ENCODE measurements at regions not wholly inside any gene's neighbourhood (a gene's known extent, or its start where the extent isn't known, plus 50 kb on each side); places are given as distances from the start of the nearest gene placed in this dataset.

- no TSS peak for BruUV-seq (replicated peaks)
- H2BK5ac ChIP-seq (ENCODE audit: low read depth, low read length, poor library complexity, severe bottlenecking), result no peak overlapping the region
- H3K9ac ChIP-seq (ENCODE audit: low read depth, low read length), result no peak overlapping the region
- no peak overlapping the region for H4K91ac ChIP-seq (ENCODE audit: insufficient read depth, low read depth, low read length)
- no peaks in the 10 kb centered on the region for H3K36me3 ChIP-seq (ENCODE audit: control insufficient read depth, insufficient read depth, low read length)
- peak; percentile 40 for ATAC-seq (ENCODE audit: low read depth)
- H3K23ac ChIP-seq (ENCODE audit: low read depth, low read length), result no peak overlapping the region
- no peak overlapping the region for H3K4me2 ChIP-seq (ENCODE audit: low read depth, low read length)
- H2BK120ac ChIP-seq (ENCODE audit: low read depth, low read length), result no peak overlapping the region
- no peak overlapping the region for H2AFZ ChIP-seq (replicated peaks; ENCODE audit: low read length, poor library complexity)
- DNase-seq, result peak; percentile 33
- dilution Hi-C loops (cut with HindIII; ENCODE audit: low sequenced_read_pairs, unreplicated experiment) (no loop called here), in situ Hi-C loops (cut with MboI; ENCODE audit: low sequenced_read_pairs) (no loop called here), intact Hi-C loops (cut with micrococcal nuclease) (no loop called here)
- H2BK20ac ChIP-seq (ENCODE audit: low read depth, low read length), result no peak overlapping the region
- H3K18ac ChIP-seq (ENCODE audit: low read depth, low read length), result no peak overlapping the region
- H4K8ac ChIP-seq (ENCODE audit: low read depth in 2 of 2, low read length in 2 of 2), result no peak overlapping the region
- H3K9me3 ChIP-seq (ENCODE audit: control insufficient read depth, insufficient read depth, low read length), result peaks cover 2% of the 10 kb centered on the region; the same call in 1 of the 2 replicates
- H2AK5ac ChIP-seq (ENCODE audit: low read depth, low read length), result no peak overlapping the region
- H2AK9ac ChIP-seq (replicated peaks; ENCODE audit: low read depth, low read length, poor library complexity), result no peak overlapping the region
- H2BK15ac ChIP-seq (ENCODE audit: low read depth, low read length), result no peak overlapping the region
- H4K20me1 ChIP-seq (ENCODE audit: insufficient read depth, low read length), result no peaks in the 10 kb centered on the region
- no peaks in the 10 kb centered on the region for H3K79me1 ChIP-seq (ENCODE audit: low read depth in 1 of 2, low read length in 2 of 2)
- H3K56ac ChIP-seq (ENCODE audit: extremely low read depth, insufficient read depth, low read length), result no peak overlapping the region
- H3K4me1 ChIP-seq (ENCODE audit: control insufficient read depth, insufficient read depth, low read length), result no peaks in the 10 kb centered on the region
- H3K27me3 ChIP-seq (ENCODE audit: control insufficient read depth, insufficient read depth, low read length), result no peaks in the 10 kb centered on the region
- H4K5ac ChIP-seq (ENCODE audit: low read depth, low read length), result no peak overlapping the region
- ChIA-PET POLR2A (ENCODE audit: unreplicated experiment) (no interaction called here), CTCF (no interaction called here)
- H3K4me3 ChIP-seq (ENCODE audit: insufficient read depth, low read depth, low read length), result no peak overlapping the region
- no peak for TF ChIP-seq RCOR1 (IDR thresholded peaks at IDR 0.05; ENCODE audit: insufficient replicate concordance, low read length)
- TF ChIP-seq CEBPB (IDR thresholded peaks at IDR 0.05; ENCODE audit: low read depth, low read length), result 0 out of 2 replicates have a peak, but pooled peaks have one; percentile 28
- TF ChIP-seq MAFK (IDR thresholded peaks at IDR 0.05; ENCODE audit: low read depth, low read length), result no peak
- TF ChIP-seq MXI1 (IDR thresholded peaks at IDR 0.05; ENCODE audit: borderline replicate concordance, low read depth, low read length), result no peak
- TF ChIP-seq FOS (IDR thresholded peaks at IDR 0.05; ENCODE audit: low read depth, low read length), result no peak
- no peak overlapping the region for H3K14ac ChIP-seq (replicated peaks; ENCODE audit: low read depth, low read length)
- no peak overlapping the region for H3K27ac ChIP-seq (ENCODE audit: insufficient read depth, low read length)
- H3K9me1 ChIP-seq (ENCODE audit: insufficient read depth, low read length), result no peaks in the 10 kb centered on the region
- H3K4ac ChIP-seq (ENCODE audit: low read depth, low read length), result no peak overlapping the region
- no CpG with 5 or more reads among the region's 1 CpG for WGBS, 2 experiments (ENCODE audit: extremely low coverage in 2 of 2, insufficient read length in 1 of 2)
Observed at GRCh38 chr4:133555671-133556070, 406.6 kb downstream of the PCDH10 start.

All from IMR-90 (cell line).